ENCODE measurements at regions not wholly inside any gene's neighbourhood (a gene's known extent, or its start where the extent isn't known, plus 50 kb on each side); places are given as distances from the start of the nearest gene placed in this dataset.

GRCh38 chr11:70948398-70948797 is 304.0 kb downstream of the SHANK2 start:
- DNase-seq (ENCODE audit: low read depth) = no peak
- TF ChIP-seq CTCF (conservative IDR thresholded peaks at IDR 0.05; ENCODE audit: low read length) = no peak

DNA sequence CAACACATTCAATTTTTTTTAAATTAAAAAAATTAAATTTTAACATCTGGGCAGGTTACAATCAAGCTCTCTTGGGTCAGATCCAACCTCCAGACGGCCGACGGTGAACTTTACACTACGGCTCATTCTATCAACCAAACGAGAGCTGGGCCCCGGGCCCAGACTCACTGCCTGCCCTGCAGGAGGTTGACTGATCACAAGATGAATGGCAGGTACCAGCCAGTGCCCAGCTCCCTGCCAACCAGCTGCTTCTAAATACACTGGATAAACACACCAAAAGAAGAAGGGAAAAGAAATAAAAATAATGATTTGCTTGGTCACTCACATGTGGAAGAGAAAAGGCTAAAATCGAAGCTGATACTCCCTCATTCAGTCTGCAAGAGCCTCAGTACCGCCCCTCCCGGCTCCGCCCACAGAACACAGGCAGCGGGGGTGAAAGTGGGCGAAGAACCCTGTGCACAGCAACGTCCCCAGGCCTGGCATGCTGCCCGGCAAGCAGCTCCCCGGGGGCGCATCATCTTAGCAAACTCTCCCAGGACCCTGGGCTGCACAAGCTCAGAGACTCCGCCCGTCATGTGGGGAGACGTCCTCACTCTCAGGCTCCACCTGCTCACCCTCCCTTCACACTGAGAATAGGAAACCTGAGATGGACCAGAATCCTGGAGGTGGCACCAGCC is 303.4 kb downstream of the SHANK2 start:
- no peak for DNase-seq (ENCODE audit: low read depth)

More at GRCh38 chr11:70948398-70948797, 304.0 kb downstream of the SHANK2 start:
- H3K4me3 ChIP-seq (ENCODE audit: low read length) = no peak overlapping the region

GRCh38 chr11:70951139-70951804 is 301.1 kb downstream of the SHANK2 start:
- no peak overlapping the region for H3K4me3 ChIP-seq (ENCODE audit: low read length)
- DNase-seq (ENCODE audit: low read depth) = no peak
- TF ChIP-seq CTCF (conservative IDR thresholded peaks at IDR 0.05; ENCODE audit: low read length) = no peak

More for the DNA sequence above, 303.4 kb downstream of the SHANK2 start:
- H3K4me3 ChIP-seq (ENCODE audit: low read length) = no peak overlapping the region
- no peak for TF ChIP-seq CTCF (conservative IDR thresholded peaks at IDR 0.05; ENCODE audit: low read length)

DNA sequence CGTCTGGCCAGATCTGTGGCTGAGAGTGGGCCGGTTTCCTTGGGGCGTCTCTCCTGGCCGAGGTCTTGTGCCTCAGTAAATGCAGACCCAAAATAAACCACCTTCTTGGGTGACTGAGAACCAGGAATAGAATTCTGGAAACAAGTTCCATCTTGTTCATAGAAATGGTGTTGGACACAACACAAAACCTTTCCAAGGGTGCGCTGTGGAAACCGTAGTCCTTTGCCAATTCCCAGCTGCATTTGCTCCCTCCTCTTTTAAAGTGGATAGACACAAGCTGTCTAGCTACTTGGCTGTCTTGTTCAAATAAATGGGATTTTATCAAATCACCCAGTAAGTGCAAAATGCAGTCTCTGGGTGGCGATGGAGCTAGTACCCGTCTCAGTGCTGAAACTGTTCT is 300.2 kb downstream of the SHANK2 start:
- TF ChIP-seq CTCF (conservative IDR thresholded peaks at IDR 0.05; ENCODE audit: low read length) = no peak
- no peak for DNase-seq (ENCODE audit: low read depth)
- no peak overlapping the region for H3K4me3 ChIP-seq (ENCODE audit: low read length)

- no peak for TF ChIP-seq CTCF (conservative IDR thresholded peaks at IDR 0.05; ENCODE audit: low read length)
- no peak for DNase-seq (ENCODE audit: low read depth)
- no peak overlapping the region for H3K4me3 ChIP-seq (ENCODE audit: low read length)
Observed at GRCh38 chr11:70953720-70954119, 298.7 kb downstream of the SHANK2 start.

DNA sequence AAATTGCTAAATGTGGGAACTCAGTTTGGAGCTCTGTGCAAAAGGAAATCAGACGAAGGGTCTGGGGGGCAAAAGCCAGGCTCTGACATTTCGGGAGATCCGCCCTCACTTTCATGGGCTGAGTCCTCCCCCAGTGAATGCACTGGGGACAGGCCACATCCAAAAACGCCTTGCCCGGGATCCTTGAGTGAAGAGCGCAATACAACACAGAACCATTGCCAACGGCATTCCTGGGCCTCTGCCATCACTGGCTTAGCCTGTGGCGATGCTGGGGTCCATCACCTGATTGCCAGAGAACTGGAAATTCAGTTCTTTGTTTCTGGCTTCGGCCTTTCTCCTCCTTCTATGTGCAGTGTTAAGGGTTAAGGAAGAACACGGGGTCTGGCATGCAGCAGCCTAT is 297.9 kb downstream of the SHANK2 start:
- no peak for DNase-seq (ENCODE audit: low read depth)
- H3K4me3 ChIP-seq (ENCODE audit: low read length) = no peak overlapping the region
- TF ChIP-seq CTCF (conservative IDR thresholded peaks at IDR 0.05; ENCODE audit: low read length) = no peak
